MV-4-11 (cell line): ENCODE measurements at regions not wholly inside any gene's neighbourhood (a gene's known extent, or its start where the extent isn't known, plus 50 kb on each side); places are given as distances from the start of the nearest gene placed in this dataset.

Experiments
- DNase-seq: peaks from one replicate; lab custom pipeline; 2025; lab: John Stamatoyannopoulos, UW

DNA sequence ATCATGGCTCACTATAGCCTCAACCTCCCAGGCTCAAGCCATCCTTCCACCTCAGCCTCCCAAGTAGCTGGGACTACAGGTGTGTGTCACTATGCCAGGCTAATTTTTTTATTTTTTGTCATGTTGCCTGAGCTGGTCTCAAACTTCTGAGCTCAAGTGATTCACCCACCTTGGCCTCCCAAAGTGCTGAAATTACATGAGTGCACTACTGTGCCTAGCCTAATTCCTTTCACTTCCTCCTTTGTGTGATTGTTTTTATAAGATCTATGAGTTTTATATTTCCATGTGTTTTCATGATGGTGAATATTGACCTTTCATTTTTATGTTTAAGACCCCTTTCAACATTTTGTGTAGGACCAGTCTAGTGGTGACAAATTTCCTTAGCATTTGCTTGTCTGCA is 55.2 kb upstream of the IL12B start:
- peak; percentile 34 for DNase-seq

DNA sequence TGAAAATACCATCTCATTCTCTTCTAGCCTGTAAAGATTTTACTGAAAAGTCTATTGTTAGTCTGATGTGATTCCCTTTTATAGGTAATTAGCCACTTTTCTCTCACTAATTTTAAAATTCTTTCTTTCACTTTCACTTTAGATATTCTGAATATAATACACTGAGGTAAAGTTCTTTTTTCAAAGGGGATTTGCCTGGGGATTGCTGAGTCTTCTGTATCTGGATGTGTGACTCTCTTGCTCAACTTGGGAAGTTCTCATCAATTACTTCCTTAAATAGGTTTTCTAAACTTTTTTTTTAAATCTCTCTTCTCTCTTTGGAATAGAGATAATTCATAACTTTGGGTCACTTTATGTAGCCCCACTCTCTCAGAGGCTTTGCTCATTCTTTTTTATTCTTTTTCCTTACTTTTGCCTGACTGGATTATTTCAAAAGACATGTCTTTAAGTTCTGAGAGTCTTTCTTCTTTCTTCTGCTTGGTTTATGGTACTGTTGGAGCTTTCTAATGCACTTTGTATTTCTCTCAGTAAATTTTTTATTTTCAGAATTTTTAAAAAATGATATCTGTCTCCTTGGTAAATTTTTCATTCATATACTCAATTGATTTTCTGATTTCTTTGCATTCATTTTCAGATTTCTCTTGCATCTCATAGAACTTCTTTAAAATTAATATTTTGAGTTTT is 55.9 kb upstream of the IL12B start:
- peak; percentile 52 for DNase-seq

GRCh38 chr5:159392871-159393270 is 62.6 kb upstream of the IL12B start:
- no peak for DNase-seq

DNA sequence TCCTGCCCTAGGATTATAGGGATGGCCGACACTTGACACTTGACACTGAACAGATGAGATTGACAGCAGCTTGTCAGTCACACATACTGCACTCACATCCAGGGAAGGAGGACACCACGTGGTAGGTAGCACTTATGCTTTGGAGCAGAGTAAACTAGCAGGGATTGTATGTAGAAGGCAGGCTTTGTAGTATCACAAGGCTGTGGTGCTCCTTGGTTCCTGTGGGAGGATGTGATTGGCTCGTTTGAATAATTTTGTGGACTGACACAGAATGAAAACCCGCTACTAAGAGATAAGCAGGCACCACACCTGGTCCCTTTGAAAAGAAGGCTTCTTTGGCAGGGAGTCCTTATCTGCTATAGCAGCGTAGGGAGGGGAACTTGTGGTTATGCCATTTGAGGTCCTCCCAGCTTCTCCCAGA is 63.6 kb upstream of the IL12B start:
- DNase-seq, result peak; percentile 20

GRCh38 chr5:159395202-159395601 is 64.9 kb upstream of the IL12B start:
- no peak for DNase-seq

DNA sequence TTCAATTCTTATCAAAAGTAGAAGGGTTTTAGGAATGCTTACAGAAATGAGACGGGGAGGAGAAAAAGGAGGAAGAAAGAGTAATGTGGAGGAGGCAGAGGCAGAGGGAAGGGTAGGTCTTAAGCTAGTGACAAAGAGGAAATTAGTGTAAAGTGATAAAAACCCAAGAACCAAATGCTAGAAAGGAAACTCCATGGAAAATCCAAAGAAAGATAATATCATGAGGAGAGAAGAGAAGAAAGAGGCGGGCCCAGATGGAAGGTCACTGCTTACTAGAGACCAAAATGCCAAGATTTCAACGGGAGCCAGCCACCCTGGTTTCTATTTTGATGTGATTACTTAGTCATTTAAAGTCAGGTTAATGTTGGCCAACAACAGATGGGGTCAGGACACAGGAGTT is 68.6 kb upstream of the IL12B start:
- DNase-seq, result no peak

- no peak for DNase-seq
Observed at GRCh38 chr5:159400476-159400875, 70.2 kb upstream of the IL12B start.

DNA sequence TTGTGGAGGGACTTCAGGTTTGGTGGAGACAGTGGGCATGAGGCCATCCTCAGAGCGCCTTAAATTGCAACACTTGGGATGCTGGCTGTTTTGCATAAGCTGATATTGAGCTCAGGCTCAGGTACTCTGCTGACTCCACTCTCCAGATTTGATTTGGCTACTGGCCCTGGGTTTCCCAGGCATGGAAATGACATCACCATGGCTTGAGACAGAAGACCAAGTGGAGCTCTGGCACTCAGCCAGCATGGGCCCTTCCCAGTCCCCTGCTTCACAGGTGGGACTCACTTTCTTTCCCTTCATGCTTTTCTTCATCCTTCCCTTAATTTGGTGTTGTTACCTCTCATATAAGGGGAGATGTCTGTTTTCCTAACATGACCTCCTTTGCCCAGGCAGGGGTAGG is 72.0 kb upstream of the IL12B start:
- DNase-seq, result no peak

- no peak for DNase-seq
Observed at GRCh38 chr5:159402856-159403255, 72.6 kb upstream of the IL12B start.

DNA sequence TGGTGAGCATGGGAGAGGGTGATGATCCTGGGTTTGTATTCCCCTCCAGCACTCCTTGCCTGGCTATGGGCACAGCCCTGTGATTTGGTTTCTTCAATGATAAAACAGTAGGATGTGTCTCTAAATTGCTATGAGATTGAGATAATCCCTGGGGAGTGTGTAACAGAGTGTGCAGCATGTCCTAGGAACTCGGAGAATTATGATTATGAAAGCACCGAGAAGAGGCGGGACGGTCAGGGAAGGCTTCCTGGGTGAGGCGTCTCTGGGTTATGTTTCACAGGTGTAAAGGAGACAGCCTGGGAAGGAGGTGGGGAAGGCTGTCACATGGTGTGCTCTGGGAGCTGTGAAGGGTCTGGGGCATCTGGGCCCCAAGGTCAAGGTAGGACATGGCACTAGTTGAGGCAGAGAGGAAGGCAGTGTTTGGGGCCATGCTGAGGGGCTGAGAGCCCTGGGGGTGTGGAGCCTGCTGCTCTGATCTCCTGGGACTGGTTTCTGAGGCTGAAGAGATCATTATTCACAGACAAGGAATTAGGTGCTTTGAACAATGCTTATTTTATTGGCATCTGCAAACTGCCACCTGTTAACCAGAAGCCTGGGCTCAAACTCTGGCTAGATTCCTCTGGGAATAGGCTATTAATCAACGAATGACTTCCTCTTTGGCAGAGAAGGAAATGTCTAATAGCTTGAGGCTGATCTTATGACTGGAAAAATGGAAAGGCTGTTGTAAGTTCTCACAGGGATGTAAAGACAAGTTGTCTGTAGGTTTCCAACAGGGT is 73.8 kb upstream of the IL12B start:
- no peak for DNase-seq

DNA sequence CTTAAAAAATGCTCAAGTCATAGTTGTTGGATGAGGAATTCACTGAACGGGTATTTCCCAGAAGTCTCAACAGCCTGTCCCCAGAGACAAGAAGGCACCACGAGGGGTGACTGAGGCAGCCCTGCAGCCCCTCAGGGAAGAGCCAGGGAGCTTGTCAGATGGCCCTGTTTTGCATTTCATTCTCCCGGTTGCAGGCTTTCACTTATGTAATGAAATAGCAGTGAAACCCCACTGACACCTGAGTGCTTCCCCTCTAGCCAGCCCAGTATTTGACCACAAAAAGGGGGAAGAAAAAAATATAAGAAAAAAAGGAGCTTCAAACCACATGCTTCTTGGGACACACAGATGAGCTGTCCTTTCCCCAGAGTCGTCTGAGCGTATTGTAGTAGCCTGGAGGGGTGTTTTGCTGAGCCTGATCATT is 75.3 kb upstream of the IL12B start:
- DNase-seq, result peak; percentile 86

DNA sequence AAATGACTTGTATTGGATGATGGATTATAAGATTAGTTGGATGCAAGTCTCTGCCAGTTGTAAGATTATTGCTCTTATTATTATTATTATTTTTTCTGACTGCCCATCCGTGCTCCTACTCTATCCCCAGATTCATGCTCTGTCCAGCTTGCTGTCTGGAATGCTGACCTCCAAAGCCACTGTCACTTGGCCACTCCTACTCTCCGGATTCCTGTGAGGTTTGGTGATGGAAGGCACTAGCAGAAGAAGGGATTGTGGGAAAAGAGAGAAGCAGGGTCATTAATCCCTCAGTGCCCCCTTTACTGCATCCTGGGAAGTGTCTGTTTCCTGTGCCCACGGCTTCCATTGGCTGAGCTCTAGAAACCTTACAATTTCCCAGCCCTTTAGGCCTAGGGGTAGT is 76.3 kb upstream of the IL12B start:
- no peak for DNase-seq

DNA sequence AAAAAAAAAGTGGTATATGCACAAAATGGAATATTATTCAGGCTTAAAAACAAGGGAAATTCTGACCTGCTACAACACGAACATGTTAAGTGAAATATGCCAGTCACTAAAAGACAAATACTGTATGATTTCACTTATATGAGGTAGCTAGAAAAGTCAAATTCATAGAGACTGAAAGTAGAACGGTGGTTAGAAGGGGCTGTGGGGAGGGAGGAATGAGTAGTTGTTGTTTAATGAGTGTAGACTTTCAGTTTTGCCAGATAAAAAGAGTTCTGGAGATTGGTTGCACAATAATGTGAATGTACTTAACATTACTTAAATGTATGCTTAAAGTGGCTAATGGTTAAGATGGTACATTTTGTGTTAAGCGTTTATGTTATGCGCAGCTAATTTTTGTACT is 79.5 kb upstream of the IL12B start:
- peak; percentile 56 for DNase-seq

DNA sequence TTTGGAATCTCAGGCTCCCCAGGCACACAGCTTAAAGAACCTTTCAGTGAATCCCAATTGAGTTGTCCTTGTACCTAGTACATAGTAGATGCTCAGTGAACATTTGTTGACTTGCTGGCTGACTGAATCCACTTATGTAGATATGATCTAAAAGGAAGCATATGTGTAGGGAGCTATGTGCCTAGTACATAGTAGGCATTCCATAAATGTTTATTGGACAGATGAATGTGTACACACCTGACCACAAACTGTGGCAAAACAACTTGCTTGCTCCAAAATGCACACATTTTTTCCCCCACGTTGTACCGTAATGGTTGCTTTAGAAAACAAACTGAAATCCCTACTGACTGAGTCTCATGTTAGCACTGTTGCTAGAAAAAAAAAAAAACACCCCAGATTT is 80.2 kb upstream of the IL12B start:
- DNase-seq, result no peak

- DNase-seq, result peak; percentile 55
Observed at GRCh38 chr5:159411115-159411514, 80.8 kb upstream of the IL12B start.

- peak; percentile 96 for DNase-seq
Observed at GRCh38 chr5:159412284-159413046, 82.2 kb upstream of the IL12B start.

- no peak for DNase-seq
Observed at GRCh38 chr5:159414021-159414420, 83.7 kb upstream of the IL12B start.

DNA sequence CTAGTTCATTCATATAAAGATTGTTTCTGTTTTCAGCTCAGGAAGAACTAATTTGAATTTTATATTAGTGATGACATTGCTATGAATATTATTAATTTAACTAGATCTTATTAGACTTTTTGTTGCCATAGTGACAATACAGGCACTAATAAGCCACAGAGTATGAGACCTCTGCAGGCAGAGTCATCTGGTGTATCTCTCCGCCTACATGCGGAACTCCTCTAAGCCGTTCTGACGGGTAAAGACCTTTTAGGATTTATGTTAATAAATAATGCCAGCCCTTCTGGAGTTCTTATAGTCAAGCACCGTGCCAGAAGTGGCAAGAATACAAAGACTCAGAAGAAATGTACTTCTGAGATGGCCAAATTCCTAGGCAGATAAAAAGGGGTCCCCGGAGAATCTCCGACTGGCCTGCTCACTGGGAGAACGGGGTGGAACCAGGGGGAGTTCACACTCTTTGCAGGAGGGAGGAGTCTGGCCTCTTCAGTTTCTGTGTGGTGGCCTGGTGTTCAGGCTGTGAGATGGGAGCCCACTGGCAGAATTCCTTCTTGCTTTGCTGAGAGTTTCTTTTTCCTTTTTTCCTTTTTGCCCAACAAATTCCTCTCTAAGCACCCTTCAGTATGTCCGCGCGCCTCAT is 85.1 kb upstream of the IL12B start:
- DNase-seq, result no peak

- no peak for DNase-seq
Observed at GRCh38 chr5:159416438-159416837, 86.2 kb upstream of the IL12B start.

DNA sequence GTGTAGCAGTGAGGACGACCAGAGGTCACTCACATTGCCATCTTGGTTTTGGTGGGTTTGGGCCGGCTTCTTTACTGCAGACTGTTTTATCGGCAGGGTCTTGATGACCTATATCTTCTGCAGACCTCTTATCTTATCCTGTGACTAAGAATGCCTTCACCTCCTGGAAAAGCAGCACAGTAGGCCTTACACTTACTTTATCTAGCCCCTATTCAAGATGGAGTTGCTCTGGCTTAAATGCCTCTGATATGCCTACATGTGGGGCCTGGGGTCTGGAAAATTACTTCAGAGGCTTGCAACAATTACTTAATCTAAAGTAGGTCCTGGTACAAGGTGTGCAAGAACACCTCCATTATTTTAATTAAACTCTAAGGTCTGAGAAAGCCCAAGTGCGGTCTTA is 86.9 kb upstream of the IL12B start:
- no peak for DNase-seq

- DNase-seq, result no peak
Observed at GRCh38 chr5:159419576-159419975, 89.3 kb upstream of the IL12B start.

DNA sequence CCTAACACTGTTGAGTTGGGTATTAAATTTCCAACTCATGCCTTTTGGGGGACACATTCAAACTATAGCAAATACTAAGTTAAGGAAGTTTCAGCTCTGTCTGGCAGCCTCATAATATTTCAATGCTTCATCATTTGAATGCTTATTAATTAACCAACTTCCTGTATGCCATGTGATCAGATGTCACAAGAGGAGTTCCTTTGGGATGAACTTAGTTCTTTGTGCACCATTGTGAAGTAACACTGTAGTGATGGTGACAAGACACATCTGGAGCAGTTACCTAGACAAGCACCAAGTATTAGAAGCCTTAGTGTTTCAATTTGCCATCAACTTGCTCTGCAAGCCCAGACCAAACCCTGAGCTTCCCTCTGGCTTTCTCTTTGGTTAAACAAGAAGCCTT is 90.7 kb upstream of the IL12B start:
- no peak for DNase-seq
